Left cardiac atrium (tissue), 4 donors: ENCODE measurements at regions not wholly inside any gene's neighbourhood (a gene's known extent, or its start where the extent isn't known, plus 50 kb on each side); places are given as distances from the start of the nearest gene placed in this dataset.

ENCODE experiments used
- ATAC-seq, 2 donors: fragments of 200-7000 bp; cut with Tn5 transposase; one replicate each; pipeline ENCODE4 v1.9.1; 2020; ENCODE audit warnings: mild to moderate bottlenecking in 2 of 2, moderate library complexity in 2 of 2
- DNase-seq: peaks from one replicate; pipeline ENCODE4 v3.0.0-alpha.2; 2020
- intact Hi-C, 2 donors: fragments of 100-400 bp; cut with DNase I; formaldehyde crosslinking; loops; one replicate each; pipeline versions ENCODE4 v1.14.1 to v1.15.1; 2022 to 2023
- donor health status: DM: no; HTN: yes; CAD: no.
- donor health status: DM: no; HTN: yes; CAD: no; lungs with severe emphysema.
- donor health status: DM: yes; HTN: yes; CAD: no.
- donor health status: Dilated cardiomyopathy.

- ATAC-seq (no peak), DNase-seq (no peak)
- intact Hi-C loops = no loop called here
Measured at GRCh38 chr4:7128644-7129043, 60.8 kb upstream of the GRPEL1 start.

GRCh38 chr4:7128234-7128633 is 60.4 kb upstream of the GRPEL1 start:
- ATAC-seq (no peak), DNase-seq (no peak)
- intact Hi-C loops = no loop called here

GRCh38 chr4:7127576-7127975 is 59.7 kb upstream of the GRPEL1 start:
- DNase-seq (no peak), ATAC-seq (no peak)
- intact Hi-C loops = no loop called here

DNA sequence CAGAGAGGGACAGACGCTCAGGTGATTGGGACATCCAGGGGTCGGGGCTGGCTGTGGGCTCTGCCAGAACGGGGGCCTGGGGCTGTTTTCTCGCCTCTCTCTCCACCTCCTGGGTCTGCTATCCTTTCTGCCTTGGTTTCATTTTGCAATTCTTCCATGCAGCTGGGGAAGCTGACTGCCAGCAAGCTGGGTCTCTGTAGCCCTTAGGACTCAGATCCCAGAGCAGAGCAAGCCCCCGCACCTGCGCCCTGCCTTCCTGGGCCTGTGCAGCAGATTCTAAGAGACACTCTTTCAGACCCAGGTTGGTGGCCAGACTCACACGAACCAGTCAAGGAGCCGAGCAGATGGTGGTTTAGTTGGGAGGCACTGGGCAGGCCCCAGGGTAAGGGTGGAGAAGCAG is 59.1 kb upstream of the GRPEL1 start:
- ATAC-seq = no peak
- no peak for DNase-seq
- intact Hi-C loops = no loop called here

DNA sequence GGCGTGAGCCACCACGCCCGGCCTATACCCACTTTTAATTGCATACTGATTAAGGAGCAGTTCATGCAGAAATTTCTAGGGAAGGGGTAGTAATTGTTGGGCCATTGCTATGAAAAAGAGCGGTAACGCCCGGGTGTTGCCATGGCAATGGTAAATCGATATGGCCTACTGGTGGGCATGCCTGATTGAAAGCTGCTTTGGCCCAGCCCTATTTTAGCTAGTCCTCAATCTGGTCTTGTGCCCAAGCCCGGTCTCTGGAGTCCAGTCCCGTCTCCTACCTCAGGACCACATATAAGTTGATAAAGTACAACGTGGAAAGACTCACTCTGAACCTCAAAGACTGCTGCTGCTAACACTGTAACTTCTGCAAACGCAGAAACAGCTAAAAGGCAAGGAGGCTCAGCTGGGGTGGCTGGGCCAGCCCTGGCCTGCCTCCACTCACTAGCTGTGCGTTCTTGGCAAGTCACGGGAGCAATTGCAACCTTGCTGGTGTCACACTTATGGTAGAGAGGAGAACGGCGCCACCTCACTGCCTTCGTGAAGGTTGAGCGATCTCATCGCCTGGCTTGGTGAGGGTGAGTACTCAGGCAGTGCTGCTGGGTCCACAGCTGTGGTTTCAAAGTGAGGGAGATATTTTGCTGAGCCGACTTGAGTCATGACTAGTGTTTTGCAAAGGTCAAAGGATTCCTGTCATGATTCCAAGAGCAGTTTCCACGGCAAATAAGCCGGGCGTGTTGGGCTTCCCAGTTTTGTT is 57.0 kb upstream of the GRPEL1 start:
- ATAC-seq (peak; percentile 74 to 82), DNase-seq (peak; percentile 44)
- intact Hi-C loops = no loop called here

DNA sequence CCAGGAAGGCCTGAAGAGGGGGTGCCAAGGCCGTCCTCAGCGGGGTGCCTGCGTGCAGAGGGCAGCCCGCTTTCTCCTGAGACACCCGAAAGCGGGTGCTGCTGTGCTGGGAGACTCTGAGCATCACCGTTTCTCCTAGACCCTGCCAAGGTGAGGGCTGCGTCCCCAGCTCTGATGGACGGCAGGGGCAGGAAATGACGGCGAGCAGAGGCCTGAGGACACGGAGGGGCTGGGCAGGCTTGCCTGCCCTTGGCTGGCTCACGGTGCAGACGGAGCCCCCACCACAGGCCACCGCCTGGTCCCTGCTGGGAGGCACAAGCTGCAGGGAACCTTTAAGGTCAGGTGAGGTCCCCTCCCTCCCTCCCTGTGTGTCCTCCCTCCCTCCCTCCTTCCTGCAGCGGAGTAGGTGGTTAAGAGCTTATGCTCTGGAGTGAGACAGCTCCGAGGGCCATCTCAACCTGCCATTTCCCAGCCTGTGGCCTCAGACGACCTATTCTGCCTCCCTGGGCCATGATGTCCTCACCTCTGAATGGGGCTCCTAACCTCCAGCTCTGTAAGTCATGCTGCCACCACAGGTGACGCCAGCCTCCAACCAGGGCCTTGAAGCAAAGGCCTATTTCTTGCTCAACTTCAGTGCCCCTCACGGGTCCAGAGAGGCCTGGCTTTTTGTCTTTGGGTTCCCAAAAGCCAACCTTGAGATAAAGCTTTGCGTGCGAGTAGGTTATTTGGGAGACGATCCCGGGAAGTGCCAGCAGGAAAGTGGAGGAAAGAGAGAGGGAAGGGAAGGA is 54.2 kb upstream of the GRPEL1 start:
- intact Hi-C loops = no loop called here
- DNase-seq = no peak

DNA sequence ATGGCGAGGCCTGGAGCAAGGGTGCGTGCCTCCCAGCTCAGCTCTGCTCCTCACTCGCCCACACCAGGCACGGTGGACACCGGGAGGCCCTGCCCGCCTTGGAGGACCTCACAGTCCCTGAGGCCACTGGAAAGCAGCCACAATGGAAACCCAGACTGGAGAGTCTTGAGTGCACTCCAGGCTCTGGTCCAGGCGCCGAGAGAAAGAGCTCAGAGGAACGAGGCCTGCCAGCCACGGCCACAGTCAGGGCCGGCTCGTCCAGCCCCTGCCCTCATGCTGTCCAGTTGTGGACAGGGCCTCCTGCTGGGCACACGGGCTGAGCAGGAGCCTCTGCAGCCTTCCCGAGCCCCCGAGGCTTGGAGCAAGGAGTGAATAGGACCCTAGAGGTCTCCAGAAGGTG is 53.3 kb upstream of the GRPEL1 start:
- intact Hi-C loops = no loop called here
- ATAC-seq (peak in 1 of 2 donors; percentile 43), DNase-seq (no peak)

More for the DNA sequence above, 54.2 kb upstream of the GRPEL1 start:
- ATAC-seq = no peak

- DNase-seq = no peak
- intact Hi-C loops = no loop called here
- no peak for ATAC-seq
Measured at GRCh38 chr4:7120341-7120740, 52.5 kb upstream of the GRPEL1 start.

GRCh38 chr4:7118013-7118832 is 50.4 kb upstream of the GRPEL1 start:
- ATAC-seq = no peak

More at GRCh38 chr4:7118013-7118832, 50.4 kb upstream of the GRPEL1 start:
- no peak for DNase-seq
- intact Hi-C loops = no loop called here
